ENCODE measurements at regions not wholly inside any gene's neighbourhood (a gene's known extent, or its start where the extent isn't known, plus 50 kb on each side); places are given as distances from the start of the nearest gene placed in this dataset.

DNA sequence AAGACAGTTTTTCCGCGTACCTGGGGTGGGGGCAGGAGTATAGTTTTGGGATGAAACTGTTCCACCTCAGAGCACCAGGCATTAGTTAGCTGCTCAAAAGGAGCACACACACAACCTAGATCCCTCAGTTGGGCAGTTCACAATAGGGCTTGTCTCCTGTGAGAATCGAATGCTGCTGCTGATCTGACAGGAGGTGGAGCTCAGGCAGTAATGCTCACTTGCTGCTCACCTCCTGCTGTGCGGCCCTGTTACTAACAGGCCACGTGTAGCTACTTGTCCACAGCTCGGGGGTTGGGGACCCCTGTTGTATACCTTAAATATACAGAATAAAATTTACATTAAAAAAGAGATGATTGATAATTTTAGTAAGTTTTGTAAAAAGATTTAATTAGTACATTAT, 191.5 kb downstream of the SLC7A11 start:
- 76% methylated on average over 6 of the region's 6 CpGs for WGBS
- intact Hi-C loops (cut with DNase I), result no loop called here

GRCh38 chr4:138049355-138049754, 192.8 kb downstream of the SLC7A11 start:
- DNase-seq, result no peak
- H3K4me3 ChIP-seq (ENCODE audit: low read length), result no peak overlapping the region
- H3K27ac ChIP-seq (ENCODE audit: low read length), result no peak overlapping the region
- 83% methylated on average over 5 of the region's 5 CpGs for WGBS
- intact Hi-C loops (cut with DNase I), result no loop called here
- H3K4me1 ChIP-seq (ENCODE audit: control insufficient read depth, insufficient read depth, low read length), result no peaks in the 10 kb centered on the region
- no peaks in the 10 kb centered on the region for H3K27me3 ChIP-seq (ENCODE audit: control insufficient read depth, insufficient read depth)
- ATAC-seq, result no peak
- H3K9me3 ChIP-seq (ENCODE audit: control insufficient read depth, low read length), result no peaks in the 10 kb centered on the region

More for the DNA sequence above, 191.5 kb downstream of the SLC7A11 start:
- no peak overlapping the region for H3K27ac ChIP-seq (ENCODE audit: low read length)
- H3K4me1 ChIP-seq (ENCODE audit: control insufficient read depth, insufficient read depth, low read length), result no peaks in the 10 kb centered on the region
- H3K9me3 ChIP-seq (ENCODE audit: control insufficient read depth, low read length), result no peaks in the 10 kb centered on the region
- H3K4me3 ChIP-seq (ENCODE audit: low read length), result no peak overlapping the region
- ATAC-seq (no peak), DNase-seq (no peak)
- no peaks in the 10 kb centered on the region for H3K27me3 ChIP-seq (ENCODE audit: control insufficient read depth, insufficient read depth)

DNA sequence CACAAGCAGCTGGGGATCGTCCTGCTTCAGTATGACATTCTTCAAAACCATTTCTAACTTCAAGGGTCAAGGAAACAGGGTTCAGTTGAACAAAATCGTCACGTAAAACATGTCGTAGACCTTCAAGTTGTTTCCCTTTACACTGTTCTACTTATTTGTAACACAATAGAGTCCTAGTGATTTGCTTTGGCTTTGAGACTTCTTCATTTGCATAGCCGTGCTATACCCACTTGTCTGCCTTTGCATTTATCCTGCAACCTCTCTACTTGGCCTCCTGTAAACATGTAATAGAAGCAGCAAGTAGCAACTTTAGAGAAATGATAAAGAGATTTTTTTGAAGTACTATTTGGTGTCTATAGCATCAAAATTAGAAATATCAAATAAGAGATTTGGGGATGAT, 194.9 kb downstream of the SLC7A11 start:
- Histone ChIP-seq H3K4me1 (ENCODE audit: control insufficient read depth, insufficient read depth, low read length) (no peaks in the 10 kb centered on the region), H3K27me3 (ENCODE audit: control insufficient read depth, insufficient read depth) (no peaks in the 10 kb centered on the region), H3K27ac (ENCODE audit: low read length) (no peak overlapping the region), H3K9me3 (ENCODE audit: control insufficient read depth, low read length) (no peaks in the 10 kb centered on the region), H3K4me3 (ENCODE audit: low read length) (no peak overlapping the region)
- DNase-seq, result no peak
- intact Hi-C loops (cut with DNase I), result no loop called here
- no peak for ATAC-seq
- WGBS, result 64% methylated on average over 5 of the region's 5 CpGs

DNA sequence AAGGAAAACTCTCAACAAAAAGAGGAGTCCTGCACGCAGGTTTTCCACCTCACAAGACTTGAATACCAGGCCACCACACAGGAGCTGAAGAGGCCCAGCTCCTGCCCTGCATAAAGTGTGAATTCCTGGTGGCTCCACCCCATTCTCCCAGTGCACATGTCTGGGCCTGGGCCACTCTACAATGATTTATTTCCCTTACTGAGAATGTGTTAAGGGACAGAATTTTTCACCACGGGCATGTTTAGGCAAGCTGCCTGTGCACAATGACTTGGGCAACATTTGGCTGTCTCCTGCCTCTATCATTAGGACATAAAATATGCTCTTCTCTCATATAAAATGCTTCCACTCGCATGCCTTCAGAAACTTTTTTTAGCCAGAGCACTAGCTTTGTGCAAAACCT, 197.1 kb downstream of the SLC7A11 start:
- ATAC-seq (no peak), DNase-seq (no peak)
- no peaks in the 10 kb centered on the region for H3K27me3 ChIP-seq (ENCODE audit: control insufficient read depth, insufficient read depth)
- no peak overlapping the region for H3K4me3 ChIP-seq (ENCODE audit: low read length)
- 76% methylated on average over 3 of the region's 3 CpGs for WGBS
- intact Hi-C loops (cut with DNase I), result no loop called here
- no peak overlapping the region for H3K27ac ChIP-seq (ENCODE audit: low read length)
- no peaks in the 10 kb centered on the region for H3K4me1 ChIP-seq (ENCODE audit: control insufficient read depth, insufficient read depth, low read length)
- H3K9me3 ChIP-seq (ENCODE audit: control insufficient read depth, low read length), result no peaks in the 10 kb centered on the region

DNA sequence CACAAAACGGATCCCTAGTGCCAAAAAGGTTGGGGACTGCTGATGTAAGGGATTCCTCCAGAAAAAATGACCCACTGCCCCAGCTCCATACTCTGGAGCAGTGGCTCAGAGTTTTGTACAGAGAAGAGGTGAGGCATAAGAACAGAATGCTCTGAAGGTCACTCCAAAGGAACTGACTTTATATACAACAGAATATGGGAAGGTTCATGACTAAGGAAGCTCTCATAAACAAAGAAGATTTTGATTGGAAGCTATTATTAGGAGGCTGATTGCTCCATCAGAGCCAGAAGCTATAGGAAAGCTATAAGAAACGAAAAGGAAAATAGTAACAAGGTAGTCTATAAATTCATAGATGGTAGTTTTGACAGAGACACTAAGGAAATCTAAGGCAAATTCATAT, 203.1 kb downstream of the SLC7A11 start:
- intact Hi-C loops (cut with DNase I), result loop anchor here (5.0 to 10.0 kb wide), 5 partner anchors 136 to 833 kb away; no protein-coding TSS in a partner anchor
- DNase-seq, result no peak
- H3K27ac ChIP-seq (ENCODE audit: low read length), result no peak overlapping the region
- H3K4me1 ChIP-seq (ENCODE audit: control insufficient read depth, insufficient read depth, low read length), result no peaks in the 10 kb centered on the region
- WGBS, result 76% methylated on average over 2 of the region's 2 CpGs
- no peak for ATAC-seq
- no peaks in the 10 kb centered on the region for H3K9me3 ChIP-seq (ENCODE audit: control insufficient read depth, low read length)
- H3K4me3 ChIP-seq (ENCODE audit: low read length), result no peak overlapping the region
- no peaks in the 10 kb centered on the region for H3K27me3 ChIP-seq (ENCODE audit: control insufficient read depth, insufficient read depth)

DNA sequence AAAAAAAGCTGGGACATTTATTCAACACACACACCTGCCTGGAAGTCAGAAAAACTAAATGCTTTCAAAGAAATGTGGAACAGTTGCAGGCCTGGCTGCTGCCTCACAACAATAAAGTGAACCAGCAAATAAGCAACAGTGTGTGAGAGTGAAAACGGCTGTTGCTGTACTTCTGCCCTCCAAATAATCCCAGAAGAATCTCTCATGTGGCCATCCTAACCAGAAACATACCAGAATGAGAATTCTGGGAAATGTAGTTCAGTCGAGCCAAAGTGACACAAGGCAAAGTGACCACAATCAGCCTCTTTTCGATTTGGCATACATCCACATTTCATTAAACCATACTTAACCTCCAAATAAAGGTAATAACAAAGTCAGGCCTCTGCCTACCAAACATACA, 204.5 kb downstream of the SLC7A11 start:
- Histone ChIP-seq H3K9me3 (ENCODE audit: control insufficient read depth, low read length) (no peaks in the 10 kb centered on the region), H3K27me3 (ENCODE audit: control insufficient read depth, insufficient read depth) (no peaks in the 10 kb centered on the region), H3K4me3 (ENCODE audit: low read length) (no peak overlapping the region), H3K4me1 (ENCODE audit: control insufficient read depth, insufficient read depth, low read length) (no peaks in the 10 kb centered on the region), H3K27ac (ENCODE audit: low read length) (no peak overlapping the region)
- ATAC-seq (no peak), DNase-seq (no peak)
- intact Hi-C loops (cut with DNase I), result loop anchor here (5.0 to 10.0 kb wide), 5 partner anchors 137 to 835 kb away; no protein-coding TSS in a partner anchor
- WGBS, result 54% methylated on average over 3 of the region's 3 CpGs

- 23% methylated on average over 1 of the region's 1 CpG for WGBS
- Histone ChIP-seq H3K27me3 (ENCODE audit: control insufficient read depth, insufficient read depth) (no peaks in the 10 kb centered on the region), H3K27ac (ENCODE audit: low read length) (no peak overlapping the region), H3K4me1 (ENCODE audit: control insufficient read depth, insufficient read depth, low read length) (no peaks in the 10 kb centered on the region), H3K4me3 (ENCODE audit: low read length) (no peak overlapping the region), H3K9me3 (ENCODE audit: control insufficient read depth, low read length) (no peaks in the 10 kb centered on the region)
- DNase-seq, result no peak
- peak; percentile 75 to 81 for ATAC-seq
- intact Hi-C loops (cut with DNase I), result loop anchor here (2.0 to 10.0 kb wide), 6 partner anchors 55 to 836 kb away; no protein-coding TSS in a partner anchor
These were observed 206.3 kb downstream of the SLC7A11 start for GRCh38 chr4:138035781-138036258.

DNA sequence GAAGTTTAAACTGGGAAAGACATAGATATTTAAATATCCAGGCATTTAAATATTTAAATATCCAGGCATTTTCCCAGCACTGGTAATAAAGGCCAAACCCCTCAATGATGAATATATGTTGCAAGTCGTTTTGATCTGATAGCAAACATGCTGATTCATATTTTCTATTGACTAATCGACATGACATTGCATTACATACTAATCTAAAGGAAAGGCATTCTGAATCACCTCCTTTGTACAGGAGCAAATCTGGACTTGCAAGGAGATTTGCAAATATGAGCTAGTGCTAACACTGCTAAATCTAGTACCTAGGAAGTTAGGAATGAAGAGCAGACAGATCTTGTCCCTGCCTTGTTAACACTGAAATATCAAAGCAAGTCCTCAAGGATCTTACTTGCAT, 207.3 kb downstream of the SLC7A11 start:
- Histone ChIP-seq H3K4me3 (ENCODE audit: low read length) (no peak overlapping the region), H3K4me1 (ENCODE audit: control insufficient read depth, insufficient read depth, low read length) (no peaks in the 10 kb centered on the region), H3K9me3 (ENCODE audit: control insufficient read depth, low read length) (no peaks in the 10 kb centered on the region), H3K27ac (ENCODE audit: low read length) (no peak overlapping the region), H3K27me3 (ENCODE audit: control insufficient read depth, insufficient read depth) (no peaks in the 10 kb centered on the region)
- ATAC-seq (no peak), DNase-seq (no peak)
- intact Hi-C loops (cut with DNase I), result loop anchor here (2.0 to 10.0 kb wide), 6 partner anchors 56 to 837 kb away; no protein-coding TSS in a partner anchor
- 58% methylated on average over 2 of the region's 2 CpGs for WGBS

DNA sequence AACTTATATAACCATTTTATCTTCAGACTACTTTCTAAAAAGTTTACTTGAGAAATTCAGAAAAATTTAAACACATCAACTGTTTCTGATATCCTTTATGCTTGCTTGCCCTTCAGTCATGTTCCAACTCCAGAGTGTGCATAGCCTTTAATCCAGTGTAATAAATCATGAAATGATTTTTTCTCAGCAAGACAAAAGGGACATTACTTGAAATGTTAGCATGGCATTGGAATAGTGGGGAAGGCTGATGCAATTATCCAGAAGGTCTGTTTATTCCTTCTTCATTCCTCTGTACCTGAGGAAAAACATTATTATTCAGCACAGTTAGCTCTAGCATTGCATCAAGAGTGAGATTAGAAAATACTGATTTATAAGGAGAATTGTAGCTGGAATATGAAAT, 209.9 kb downstream of the SLC7A11 start:
- no peak overlapping the region for H3K4me3 ChIP-seq (ENCODE audit: low read length)
- no peak overlapping the region for H3K27ac ChIP-seq (ENCODE audit: low read length)
- intact Hi-C loops (cut with DNase I), result loop anchor here in 3 of 4 donors (10.0 kb wide), 3 partner anchors 143 to 653 kb away; no protein-coding TSS in a partner anchor
- no peaks in the 10 kb centered on the region for H3K4me1 ChIP-seq (ENCODE audit: control insufficient read depth, insufficient read depth, low read length)
- no peak for DNase-seq
- no peak for ATAC-seq
- no peaks in the 10 kb centered on the region for H3K9me3 ChIP-seq (ENCODE audit: control insufficient read depth, low read length)
- no peaks in the 10 kb centered on the region for H3K27me3 ChIP-seq (ENCODE audit: control insufficient read depth, insufficient read depth)

DNA sequence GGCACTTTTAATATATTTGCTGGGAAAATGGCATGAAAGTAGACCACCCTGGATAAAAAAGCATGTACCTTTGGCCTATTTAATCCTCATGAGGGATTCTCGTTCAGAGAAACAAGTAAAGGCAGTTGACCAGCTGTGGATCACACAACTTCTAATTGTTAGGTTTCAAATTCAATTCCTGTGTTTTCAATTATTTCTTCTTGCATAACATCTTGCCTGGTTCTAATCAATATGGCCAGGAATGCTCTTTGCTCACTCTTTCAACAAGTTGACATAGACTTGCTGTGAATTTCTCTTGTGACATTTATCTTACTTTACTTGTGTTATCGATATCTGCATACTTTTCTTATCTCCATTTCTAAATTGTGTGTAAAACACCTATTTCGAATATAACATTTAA, 211.8 kb downstream of the SLC7A11 start:
- no peak for ATAC-seq
- Histone ChIP-seq H3K4me3 (ENCODE audit: low read length) (no peak overlapping the region), H3K9me3 (ENCODE audit: control insufficient read depth, low read length) (no peaks in the 10 kb centered on the region), H3K27me3 (ENCODE audit: control insufficient read depth, insufficient read depth) (no peaks in the 10 kb centered on the region), H3K4me1 (ENCODE audit: control insufficient read depth, insufficient read depth, low read length) (no peaks in the 10 kb centered on the region), H3K27ac (ENCODE audit: low read length) (no peak overlapping the region)
- intact Hi-C loops (cut with DNase I), result loop anchor here in 3 of 4 donors (10.0 kb wide), 3 partner anchors 144 to 654 kb away; no protein-coding TSS in a partner anchor
- no peak for DNase-seq
- WGBS, result 68% methylated on average over 3 of the region's 3 CpGs

- no peaks in the 10 kb centered on the region for H3K27me3 ChIP-seq (ENCODE audit: control insufficient read depth, insufficient read depth)
- WGBS, result 74% methylated on average over 1 of the region's 1 CpG
These were observed 213.2 kb downstream of the SLC7A11 start for GRCh38 chr4:138028923-138029322.

More at GRCh38 chr4:138028923-138029322, 213.2 kb downstream of the SLC7A11 start:
- Histone ChIP-seq H3K4me3 (ENCODE audit: low read length) (no peak overlapping the region), H3K4me1 (ENCODE audit: control insufficient read depth, insufficient read depth, low read length) (no peaks in the 10 kb centered on the region), H3K9me3 (ENCODE audit: control insufficient read depth, low read length) (no peaks in the 10 kb centered on the region), H3K27ac (ENCODE audit: low read length) (no peak overlapping the region)
- intact Hi-C loops (cut with DNase I), result no loop called here
- DNase-seq, result no peak
- no peak for ATAC-seq

Measured in right cardiac atrium (tissue), 5 donors.